HepG2 (cell line): ENCODE measurements at regions not wholly inside any gene's neighbourhood (a gene's known extent, or its start where the extent isn't known, plus 50 kb on each side); places are given as distances from the start of the nearest gene placed in this dataset.

Experiments used
- ATAC-seq: fragments of 200-7000 bp; cut with Tn5 transposase; 3 replicates; pipeline ENCODE4 v1.9.1; 2020; ENCODE audit warnings: mild to moderate bottlenecking, moderate library complexity
- BruUV-seq: library from RNA; stranded (reverse); fragments of 400-500 nt; replicated peaks from 2 replicates; lab custom pipeline; 2021; lab: Mats Ljungman, UMichigan
- CTCF ChIA-PET: fragments of 300-600 bp; formaldehyde crosslinking; extraction: SDS; loops from one replicate; lab custom pipeline; 2021; ENCODE audit warnings: low total read pairs, inconsistent platforms, low intra/inter-chr PET ratio; lab: Yijun Ruan, JAX
- POLR2A ChIA-PET: fragments of 350-600 bp; sonication (Branson Sonifier 250); formaldehyde crosslinking; loops from one replicate; lab custom pipeline; 2020; ENCODE audit warnings: antibody characterized with exemption, inconsistent platforms; lab: Yijun Ruan, JAX
- DNase-seq: peaks from one replicate; pipeline ENCODE4 v3.0.0-alpha.2; 2015; ENCODE audit warnings: low spot score
- FAIRE-seq: peaks from 3 replicates; lab custom pipeline; 2011; peaks lifted over from hg19 to GRCh38; lab: Jason Lieb, UNC
- H2AFZ ChIP-seq: one replicate; pipeline ENCODE4 v1.6.1; 2011; ENCODE audit warnings: low read length, inconsistent platforms
- H3K27ac ChIP-seq: fragments of 300-600 bp; 3 replicates; pipeline ENCODE4 v1.8.0; 2011; ENCODE audit warnings: mixed run types, mild to moderate bottlenecking, mixed read lengths, low read length, inconsistent platforms; ENCODE audit not compliant: insufficient read depth; ENCODE audit errors: extremely low read length
- H3K27me3 ChIP-seq, 2 experiments: fragments of 200-600 bp in 1 of 2; 2 replicates in 1 of 2; 3 replicates in 1 of 2; pipeline versions ENCODE4 v1.6.0 to v1.8.0; 2011; ENCODE audit warnings: low read length in 2 of 2, mild to moderate bottlenecking in 2 of 2, moderate library complexity in 2 of 2, inconsistent platforms in 1 of 2; ENCODE audit not compliant: insufficient read depth in 2 of 2, control insufficient read depth in 1 of 2
- H3K36me3 ChIP-seq, 2 experiments: fragments of 200-600 bp in 1 of 2; replicated peaks in 1 of 2; 2 replicates in 1 of 2; 3 replicates in 1 of 2; pipeline versions ENCODE4 v1.5.1 to v1.8.0; 2011; ENCODE audit warnings: low read length in 2 of 2, inconsistent platforms in 1 of 2; ENCODE audit not compliant: insufficient read depth in 2 of 2, control insufficient read depth in 1 of 2
- H3K4me1 ChIP-seq: 2 replicates; pipeline ENCODE4 v1.5.1; 2012; ENCODE audit warnings: low read length, inconsistent platforms; ENCODE audit not compliant: insufficient read depth
- H3K4me2 ChIP-seq: 2 replicates; pipeline ENCODE4 v1.6.0; 2011; ENCODE audit warnings: low read depth, low read length, inconsistent platforms
- H3K4me3 ChIP-seq, 3 experiments: fragments of 200-600 bp in 1 of 3; sonication (generic), shearing (Covaris generic) in 1 of 3; replicated peaks in 1 of 3; 2 replicates each; pipeline ENCODE4 v1.5.1; 2011 to 2016; ENCODE audit warnings: low read length in 3 of 3, inconsistent platforms in 2 of 3, low read depth in 2 of 3, mild to moderate bottlenecking in 2 of 3, control low read depth in 1 of 3, mixed read lengths in 1 of 3; ENCODE audit not compliant: insufficient read depth in 1 of 3
- H3K79me2 ChIP-seq: one replicate; pipeline ENCODE4 v1.6.1; 2011; ENCODE audit warnings: low read length, inconsistent platforms; ENCODE audit not compliant: insufficient read depth
- H3K9ac ChIP-seq: 2 replicates; pipeline ENCODE4 v1.6.0; 2011; ENCODE audit warnings: mild to moderate bottlenecking, low read depth, low read length, inconsistent platforms; ENCODE audit not compliant: insufficient read depth
- H3K9me3 ChIP-seq: 2 replicates; pipeline ENCODE4 v1.5.1; 2012; ENCODE audit warnings: mild to moderate bottlenecking, low read length
- H4K20me1 ChIP-seq: 2 replicates; pipeline ENCODE4 v1.6.0; 2011; ENCODE audit warnings: inconsistent platforms, mild to moderate bottlenecking, low read length, moderate library complexity; ENCODE audit not compliant: insufficient read depth
- CENPX ChIP-seq: sonication (generic); formaldehyde crosslinking; IDR thresholded peaks from 2 replicates; pipeline ENCODE4 v1.9.0; 2021; ENCODE audit warnings: mild to moderate bottlenecking, missing genetic modification reagents, moderate library complexity
- NCOA1 ChIP-seq: sonication (generic); formaldehyde crosslinking; IDR thresholded peaks from 2 replicates; pipeline ENCODE4 v1.9.0; 2021; ENCODE audit warnings: missing genetic modification reagents
- NFKB2 ChIP-seq: sonication (generic); formaldehyde crosslinking; IDR thresholded peaks from 2 replicates; pipeline ENCODE4 v1.4.0; 2020; ENCODE audit warnings: missing genetic modification reagents, borderline replicate concordance
- NRL ChIP-seq: sonication (generic); formaldehyde crosslinking; IDR thresholded peaks from 2 replicates; pipeline ENCODE4 v1.5.0; 2020; ENCODE audit warnings: missing genetic modification reagents, mild to moderate bottlenecking, moderate library complexity, borderline replicate concordance
- PRPF4 ChIP-seq: fragments of 200-400 bp; formaldehyde crosslinking; IDR thresholded peaks from 2 replicates; pipeline ENCODE4 v1.6.1; 2016; ENCODE audit warnings: low read length, low read depth; ENCODE audit not compliant: poor library complexity, severe bottlenecking
- SNAPC2 ChIP-seq: sonication (generic); formaldehyde crosslinking; IDR thresholded peaks from 2 replicates; pipeline ENCODE4 v1.8.1; 2022; ENCODE audit warnings: mild to moderate bottlenecking, missing genetic modification reagents
- TMF1 ChIP-seq: sonication (generic); formaldehyde crosslinking; IDR thresholded peaks from 2 replicates; pipeline ENCODE4 v1.8.1; 2022; ENCODE audit warnings: low read depth, missing genetic modification reagents
- WIZ ChIP-seq: sonication (generic); formaldehyde crosslinking; IDR thresholded peaks from 2 replicates; pipeline ENCODE4 v1.5.1; 2020; ENCODE audit warnings: mild to moderate bottlenecking, missing genetic modification reagents
- ZBTB21 ChIP-seq: sonication (generic); formaldehyde crosslinking; IDR thresholded peaks from 2 replicates; pipeline ENCODE4 v1.4.0; 2020; ENCODE audit warnings: missing genetic modification reagents
- ZFP1 ChIP-seq: IDR thresholded peaks from 2 replicates; pipeline ENCODE4 v1.6.1; 2016
- ZFX ChIP-seq: sonication (generic); formaldehyde crosslinking; IDR thresholded peaks from 2 replicates; pipeline ENCODE4 v1.4.0; 2020; ENCODE audit warnings: mild to moderate bottlenecking, low read depth, missing genetic modification reagents, moderate library complexity
- ZNF224 ChIP-seq: sonication (generic); formaldehyde crosslinking; IDR thresholded peaks from 2 replicates; pipeline ENCODE4 v1.5.0; 2020; ENCODE audit warnings: mild to moderate bottlenecking, missing genetic modification reagents
- ZNF256 ChIP-seq: sonication (generic); formaldehyde crosslinking; conservative IDR thresholded peaks from 2 replicates; pipeline ENCODE4 v1.4.0; 2020; ENCODE audit warnings: missing genetic modification reagents
- ZNF746 ChIP-seq: sonication (generic); formaldehyde crosslinking; IDR thresholded peaks from 2 replicates; pipeline ENCODE4 v1.8.0; 2022; ENCODE audit warnings: mild to moderate bottlenecking, missing genetic modification reagents
- WGBS: methylation state at CpG from one replicate; pipeline ENCODE4 v1.1.6; 2017; ENCODE audit warnings: low lambda C conversion rate; 5-methylcytosine and 5-hydroxymethylcytosine counted together
- in situ Hi-C: cut with HindIII; loops from 2 replicates; pipeline ENCODE4 v1.10.0; 2017; ENCODE audit warnings: low pct_unique_long_range_greater_than_20kb; ENCODE audit not compliant: extremely low pct_ligation_motif_present
- intact Hi-C: fragments of 100-400 bp; cut with micrococcal nuclease; formaldehyde crosslinking; loops from one replicate; pipeline ENCODE4 v1.10.0; 2022; ENCODE audit not compliant: unreplicated experiment
- TF ChIP-seq, protein P1 (sequence below): sonication (generic); formaldehyde crosslinking; IDR thresholded peaks from 2 replicates; pipeline ENCODE4 v1.4.0; 2020; ENCODE audit warnings: missing genetic modification reagents, borderline replicate concordance
- TF ChIP-seq, protein P2 (sequence below): sonication (generic); formaldehyde crosslinking; IDR thresholded peaks from 2 replicates; pipeline ENCODE4 v1.4.0; 2020; ENCODE audit warnings: missing genetic modification reagents

DNA sequence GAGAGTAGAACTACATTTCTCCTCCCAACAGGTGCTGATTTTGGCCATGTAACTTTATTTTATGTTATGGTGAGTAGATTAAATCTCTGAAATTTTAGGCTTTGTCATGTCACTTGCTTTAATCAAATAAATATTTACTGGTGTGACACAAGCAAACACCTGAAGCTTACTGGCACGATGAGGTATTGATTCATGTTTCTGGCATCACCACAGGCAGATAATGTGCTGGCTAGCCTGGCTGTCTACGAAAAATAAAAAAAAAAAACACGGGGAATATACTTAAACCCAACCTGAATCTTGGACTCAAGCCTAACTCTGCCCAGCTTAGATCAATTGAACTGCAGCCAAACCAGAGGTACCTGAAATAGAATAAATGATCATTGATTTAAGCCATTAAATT, 65.6 kb upstream of the CADM2 start:
- ATAC-seq (no peak), DNase-seq (no peak), FAIRE-seq (no peak)
- Histone ChIP-seq H2AFZ (no peak overlapping the region), H3K4me3 (no peak overlapping the region), H3K36me3 (no peaks in the 10 kb centered on the region), H3K9me3 (no peaks in the 10 kb centered on the region; the same call in 1 of the 2 replicates), H3K4me1 (no peaks in the 10 kb centered on the region), H4K20me1 (no peaks in the 10 kb centered on the region), H3K27ac (no peak overlapping the region), H3K27me3 (no peaks in the 10 kb centered on the region; a peak in 1 of 5 replicates), H3K9ac (no peak overlapping the region), H3K4me2 (no peak overlapping the region), H3K79me2 (no peaks in the 10 kb centered on the region)
- ChIA-PET POLR2A (no interaction called here), CTCF (no interaction called here)
- TF ChIP-seq, protein P1, sequence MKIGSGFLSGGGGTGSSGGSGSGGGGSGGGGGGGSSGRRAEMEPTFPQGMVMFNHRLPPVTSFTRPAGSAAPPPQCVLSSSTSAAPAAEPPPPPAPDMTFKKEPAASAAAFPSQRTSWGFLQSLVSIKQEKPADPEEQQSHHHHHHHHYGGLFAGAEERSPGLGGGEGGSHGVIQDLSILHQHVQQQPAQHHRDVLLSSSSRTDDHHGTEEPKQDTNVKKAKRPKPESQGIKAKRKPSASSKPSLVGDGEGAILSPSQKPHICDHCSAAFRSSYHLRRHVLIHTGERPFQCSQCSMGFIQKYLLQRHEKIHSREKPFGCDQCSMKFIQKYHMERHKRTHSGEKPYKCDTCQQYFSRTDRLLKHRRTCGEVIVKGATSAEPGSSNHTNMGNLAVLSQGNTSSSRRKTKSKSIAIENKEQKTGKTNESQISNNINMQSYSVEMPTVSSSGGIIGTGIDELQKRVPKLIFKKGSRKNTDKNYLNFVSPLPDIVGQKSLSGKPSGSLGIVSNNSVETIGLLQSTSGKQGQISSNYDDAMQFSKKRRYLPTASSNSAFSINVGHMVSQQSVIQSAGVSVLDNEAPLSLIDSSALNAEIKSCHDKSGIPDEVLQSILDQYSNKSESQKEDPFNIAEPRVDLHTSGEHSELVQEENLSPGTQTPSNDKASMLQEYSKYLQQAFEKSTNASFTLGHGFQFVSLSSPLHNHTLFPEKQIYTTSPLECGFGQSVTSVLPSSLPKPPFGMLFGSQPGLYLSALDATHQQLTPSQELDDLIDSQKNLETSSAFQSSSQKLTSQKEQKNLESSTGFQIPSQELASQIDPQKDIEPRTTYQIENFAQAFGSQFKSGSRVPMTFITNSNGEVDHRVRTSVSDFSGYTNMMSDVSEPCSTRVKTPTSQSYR, result no peak
- no peak for TF ChIP-seq ZNF224
- TF ChIP-seq ZNF746 (CRISPR knock-in tag), result no peak
- no peak for TF ChIP-seq CENPX (CRISPR knock-in tag)
- TF ChIP-seq SNAPC2 (CRISPR knock-in tag), result no peak
- no peak for TF ChIP-seq ZBTB21 (CRISPR knock-in tag)
- TF ChIP-seq, protein P2, sequence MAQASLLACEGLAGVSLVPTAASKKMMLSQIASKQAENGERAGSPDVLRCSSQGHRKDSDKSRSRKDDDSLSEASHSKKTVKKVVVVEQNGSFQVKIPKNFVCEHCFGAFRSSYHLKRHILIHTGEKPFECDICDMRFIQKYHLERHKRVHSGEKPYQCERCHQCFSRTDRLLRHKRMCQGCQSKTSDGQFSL (CRISPR knock-in tag), result no peak
- TF ChIP-seq NCOA1 (CRISPR knock-in tag), result no peak
- no peak for TF ChIP-seq TMF1 (CRISPR knock-in tag)
- no peak for TF ChIP-seq PRPF4
- no peak for TF ChIP-seq ZFP1
- no peak for TF ChIP-seq NFKB2 (CRISPR knock-in tag)
- TF ChIP-seq ZFX, result no peak
- no peak for TF ChIP-seq ZNF256 (CRISPR knock-in tag)
- TF ChIP-seq NRL (CRISPR knock-in tag), result no peak
- no peak for TF ChIP-seq WIZ (CRISPR knock-in tag)
- 2% methylated on average over 3 of the region's 3 CpGs for WGBS
- in situ Hi-C loops, result no loop called here
- intact Hi-C loops, result no loop called here
- no TSS peak for BruUV-seq
